C4-2B (cell line): ENCODE measurements at regions not wholly inside any gene's neighbourhood (a gene's known extent, or its start where the extent isn't known, plus 50 kb on each side); places are given as distances from the start of the nearest gene placed in this dataset.
"Not testable (repeated sequence)": the region's sequence is repeated elsewhere in the genome, so short reads cannot be mapped to it uniquely, and the experiment has no call there.

ENCODE experiments used
- ZFX ChIP-seq: fragments of 450-650 bp; IDR thresholded peaks from 2 replicates; pipeline ENCODE4 v1.6.1; 2017
- TF ChIP-seq, protein P1 (sequence below): fragments of 450-650 bp; conservative IDR thresholded peaks from 2 replicates; pipeline ENCODE4 v1.5.1; 2017; ENCODE audit warnings: mild to moderate bottlenecking

DNA sequence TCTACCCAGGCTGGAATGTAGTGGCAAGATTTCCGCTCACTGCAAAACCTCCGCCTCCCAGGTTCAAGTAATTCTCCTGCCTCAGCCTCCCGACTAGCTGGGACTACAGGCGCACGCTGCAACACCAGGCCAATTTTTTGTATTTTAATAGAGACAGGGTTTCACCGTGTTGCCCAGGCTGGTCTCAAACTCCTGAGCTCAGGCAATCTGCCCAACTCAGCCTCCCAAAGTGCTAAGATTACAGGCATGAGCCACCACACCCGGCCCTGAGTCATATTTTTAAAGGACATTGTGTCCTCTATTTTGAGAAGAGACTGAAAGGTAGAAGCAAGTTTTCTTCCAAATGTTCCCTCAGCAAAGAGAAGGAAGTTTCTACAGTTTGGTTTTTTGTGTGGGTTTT is 227.1 kb downstream of the KCTD12 start:
- TF ChIP-seq, protein P1, sequence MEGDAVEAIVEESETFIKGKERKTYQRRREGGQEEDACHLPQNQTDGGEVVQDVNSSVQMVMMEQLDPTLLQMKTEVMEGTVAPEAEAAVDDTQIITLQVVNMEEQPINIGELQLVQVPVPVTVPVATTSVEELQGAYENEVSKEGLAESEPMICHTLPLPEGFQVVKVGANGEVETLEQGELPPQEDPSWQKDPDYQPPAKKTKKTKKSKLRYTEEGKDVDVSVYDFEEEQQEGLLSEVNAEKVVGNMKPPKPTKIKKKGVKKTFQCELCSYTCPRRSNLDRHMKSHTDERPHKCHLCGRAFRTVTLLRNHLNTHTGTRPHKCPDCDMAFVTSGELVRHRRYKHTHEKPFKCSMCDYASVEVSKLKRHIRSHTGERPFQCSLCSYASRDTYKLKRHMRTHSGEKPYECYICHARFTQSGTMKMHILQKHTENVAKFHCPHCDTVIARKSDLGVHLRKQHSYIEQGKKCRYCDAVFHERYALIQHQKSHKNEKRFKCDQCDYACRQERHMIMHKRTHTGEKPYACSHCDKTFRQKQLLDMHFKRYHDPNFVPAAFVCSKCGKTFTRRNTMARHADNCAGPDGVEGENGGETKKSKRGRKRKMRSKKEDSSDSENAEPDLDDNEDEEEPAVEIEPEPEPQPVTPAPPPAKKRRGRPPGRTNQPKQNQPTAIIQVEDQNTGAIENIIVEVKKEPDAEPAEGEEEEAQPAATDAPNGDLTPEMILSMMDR: not testable (repeated sequence)
- not testable (repeated sequence) for TF ChIP-seq ZFX
